ENCODE measurements at regions not wholly inside any gene's neighbourhood (a gene's known extent, or its start where the extent isn't known, plus 50 kb on each side); places are given as distances from the start of the nearest gene placed in this dataset.

DNA sequence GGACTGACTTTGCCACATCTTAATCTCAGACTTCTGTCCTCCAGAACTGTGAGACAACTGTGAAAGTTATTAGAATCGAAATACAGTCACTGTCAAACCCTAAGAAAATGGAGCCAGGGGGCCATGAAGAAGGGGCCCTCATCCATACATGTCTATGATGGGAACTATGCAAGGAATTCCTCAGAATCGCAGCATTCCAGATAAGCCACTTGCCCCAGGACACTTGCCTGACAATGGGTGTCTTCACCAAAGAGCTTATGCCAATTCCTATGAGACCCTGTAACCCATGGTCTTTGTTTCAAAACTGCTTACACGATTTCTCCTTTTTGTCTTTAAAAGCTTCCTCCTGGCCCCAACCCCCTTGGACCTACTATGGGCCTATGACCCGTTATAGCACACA, 90.4 kb upstream of the FOXP4 start:
- Histone ChIP-seq H3K27me3 (ENCODE audit: insufficient read depth) (peaks cover 27% of the 10 kb centered on the region; the same call in 1 of the 2 replicates), H3F3A (replicated peaks; ENCODE audit: insufficient read depth) (no peaks in the 10 kb centered on the region), H3K9me2 (no peaks in the 10 kb centered on the region), H3K27ac (ENCODE audit: low read depth in 2 of 2, low read length in 1 of 2) (no peak overlapping the region), H3K4me1 (ENCODE audit: control insufficient read depth in 1 of 2, insufficient read depth in 2 of 2, low read depth in 1 of 2, low read length in 1 of 2) (peaks cover 0 to 5% of the 10 kb centered on the region in 2 experiments; a peak in 1 of 4 replicates), H3K9ac (no peak overlapping the region), H3K4me2 (no peak overlapping the region), H3K4me3 (ENCODE audit: low read depth in 2 of 2, low read length in 1 of 2) (no peak overlapping the region), H4K20me1 (ENCODE audit: insufficient read depth) (no peaks in the 10 kb centered on the region), H3K36me3 (replicated peaks in 1 of 2; ENCODE audit: control insufficient read depth in 1 of 2, insufficient read depth in 2 of 2, low read length in 1 of 2) (no peaks in the 10 kb centered on the region), H2AFZ (ENCODE audit: low read depth) (no peak overlapping the region), H3K79me2 (ENCODE audit: insufficient read depth) (no peaks in the 10 kb centered on the region), H3K9me3 (no peaks in the 10 kb centered on the region)
- TF ChIP-seq TAF1 (IDR thresholded peaks at IDR 0.05; ENCODE audit: borderline replicate concordance, low read depth, low read length) (no peak), CHD2 (IDR thresholded peaks at IDR 0.05; ENCODE audit: low read length, partially characterized antibody) (no peak), TEAD4 (IDR thresholded peaks at IDR 0.05; ENCODE audit: borderline replicate concordance, insufficient read depth) (no peak), ELF1 (IDR thresholded peaks at IDR 0.05) (no peak), POLR2AphosphoS5 (IDR thresholded peaks at IDR 0.05; ENCODE audit: low read depth, low read length) (no peak), EZH2phosphoT487 (IDR thresholded peaks at IDR 0.05; ENCODE audit: borderline replicate concordance, low read depth) (no peak), TCF12 (IDR thresholded peaks at IDR 0.05) (no peak), EP300 (IDR thresholded peaks at IDR 0.05; ENCODE audit: borderline replicate concordance in 1 of 2, low read depth in 1 of 2, low read length in 1 of 2) (no peak), SIN3A (IDR thresholded peaks at IDR 0.05; ENCODE audit: borderline replicate concordance, low read depth, low read length) (no peak)
- TF ChIP-seq, protein P1, sequence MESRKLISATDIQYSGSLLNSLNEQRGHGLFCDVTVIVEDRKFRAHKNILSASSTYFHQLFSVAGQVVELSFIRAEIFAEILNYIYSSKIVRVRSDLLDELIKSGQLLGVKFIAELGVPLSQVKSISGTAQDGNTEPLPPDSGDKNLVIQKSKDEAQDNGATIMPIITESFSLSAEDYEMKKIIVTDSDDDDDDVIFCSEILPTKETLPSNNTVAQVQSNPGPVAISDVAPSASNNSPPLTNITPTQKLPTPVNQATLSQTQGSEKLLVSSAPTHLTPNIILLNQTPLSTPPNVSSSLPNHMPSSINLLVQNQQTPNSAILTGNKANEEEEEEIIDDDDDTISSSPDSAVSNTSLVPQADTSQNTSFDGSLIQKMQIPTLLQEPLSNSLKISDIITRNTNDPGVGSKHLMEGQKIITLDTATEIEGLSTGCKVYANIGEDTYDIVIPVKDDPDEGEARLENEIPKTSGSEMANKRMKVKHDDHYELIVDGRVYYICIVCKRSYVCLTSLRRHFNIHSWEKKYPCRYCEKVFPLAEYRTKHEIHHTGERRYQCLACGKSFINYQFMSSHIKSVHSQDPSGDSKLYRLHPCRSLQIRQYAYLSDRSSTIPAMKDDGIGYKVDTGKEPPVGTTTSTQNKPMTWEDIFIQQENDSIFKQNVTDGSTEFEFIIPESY (IDR thresholded peaks at IDR 0.05; ENCODE audit: borderline replicate concordance, low read depth) = no peak
- TF ChIP-seq, protein P2, sequence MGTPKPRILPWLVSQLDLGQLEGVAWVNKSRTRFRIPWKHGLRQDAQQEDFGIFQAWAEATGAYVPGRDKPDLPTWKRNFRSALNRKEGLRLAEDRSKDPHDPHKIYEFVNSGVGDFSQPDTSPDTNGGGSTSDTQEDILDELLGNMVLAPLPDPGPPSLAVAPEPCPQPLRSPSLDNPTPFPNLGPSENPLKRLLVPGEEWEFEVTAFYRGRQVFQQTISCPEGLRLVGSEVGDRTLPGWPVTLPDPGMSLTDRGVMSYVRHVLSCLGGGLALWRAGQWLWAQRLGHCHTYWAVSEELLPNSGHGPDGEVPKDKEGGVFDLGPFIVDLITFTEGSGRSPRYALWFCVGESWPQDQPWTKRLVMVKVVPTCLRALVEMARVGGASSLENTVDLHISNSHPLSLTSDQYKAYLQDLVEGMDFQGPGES (IDR thresholded peaks at IDR 0.05; ENCODE audit: low read depth, low read length) = no peak
- TF ChIP-seq, protein P3, sequence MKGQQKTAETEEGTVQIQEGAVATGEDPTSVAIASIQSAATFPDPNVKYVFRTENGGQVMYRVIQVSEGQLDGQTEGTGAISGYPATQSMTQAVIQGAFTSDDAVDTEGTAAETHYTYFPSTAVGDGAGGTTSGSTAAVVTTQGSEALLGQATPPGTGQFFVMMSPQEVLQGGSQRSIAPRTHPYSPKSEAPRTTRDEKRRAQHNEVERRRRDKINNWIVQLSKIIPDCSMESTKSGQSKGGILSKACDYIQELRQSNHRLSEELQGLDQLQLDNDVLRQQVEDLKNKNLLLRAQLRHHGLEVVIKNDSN (IDR thresholded peaks at IDR 0.05; ENCODE audit: borderline replicate concordance, low read depth) = no peak
- ChIA-PET CTCF (interaction anchor here (1.4 to 2.4 kb wide), 5 partner anchors 30 to 227 kb away, joined by 4 to 9 read pairs (median 7); no protein-coding TSS in a partner anchor), POLR2A (no interaction called here)
- WGBS (ENCODE audit: low lambda C conversion rate) = 46% methylated on average over 4 of the region's 4 CpGs
- no peak for DNase-seq

DNA sequence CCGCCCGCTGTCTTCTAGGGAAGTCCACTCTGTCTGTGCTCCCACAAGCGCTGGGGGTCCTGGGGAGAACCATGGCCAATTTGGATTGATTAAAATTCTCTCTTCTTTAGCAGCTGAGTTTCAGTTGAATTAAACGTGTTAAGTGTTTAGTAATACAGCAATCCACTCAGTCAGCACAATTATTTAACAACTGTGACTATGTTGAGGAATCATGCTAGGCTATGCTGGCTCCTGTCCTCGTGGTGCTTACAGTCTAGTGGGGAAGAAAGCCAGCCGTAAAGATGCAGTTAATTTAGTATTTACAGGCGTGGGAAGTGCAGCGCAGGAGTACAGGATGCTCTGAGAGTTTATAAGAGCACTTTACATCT, 88.9 kb upstream of the FOXP4 start:
- no peaks in the 10 kb centered on the region for H3K36me3 ChIP-seq (replicated peaks in 1 of 2; ENCODE audit: control insufficient read depth in 1 of 2, insufficient read depth in 2 of 2, low read length in 1 of 2)
- ChIA-PET CTCF (interaction anchor here (0.9 to 2.4 kb wide), 8 partner anchors 14 to 231 kb away, joined by 3 to 9 read pairs (median 4); no protein-coding TSS in a partner anchor), POLR2A (no interaction called here)
- no peak overlapping the region for H3K4me3 ChIP-seq (ENCODE audit: low read depth in 2 of 2, low read length in 1 of 2)
- H3K9ac ChIP-seq = no peak overlapping the region
- H3F3A ChIP-seq (replicated peaks; ENCODE audit: insufficient read depth) = no peaks in the 10 kb centered on the region
- no peaks in the 10 kb centered on the region; a peak in 1 of 4 replicates for H3K4me1 ChIP-seq (ENCODE audit: control insufficient read depth in 1 of 2, insufficient read depth in 2 of 2, low read depth in 1 of 2, low read length in 1 of 2)
- H3K9me2 ChIP-seq = no peaks in the 10 kb centered on the region
- H3K27me3 ChIP-seq (ENCODE audit: insufficient read depth) = peaks cover 27% of the 10 kb centered on the region; the same call in 1 of the 2 replicates
- H3K9me3 ChIP-seq = no peaks in the 10 kb centered on the region
- no peak for DNase-seq
- H3K27ac ChIP-seq (ENCODE audit: low read depth in 2 of 2, low read length in 1 of 2) = no peak overlapping the region
- H3K4me2 ChIP-seq = no peak overlapping the region
- WGBS (ENCODE audit: low lambda C conversion rate) = 66% methylated on average over 8 of the region's 8 CpGs
- H3K79me2 ChIP-seq (ENCODE audit: insufficient read depth) = no peaks in the 10 kb centered on the region
- H4K20me1 ChIP-seq (ENCODE audit: insufficient read depth) = no peaks in the 10 kb centered on the region
- H2AFZ ChIP-seq (ENCODE audit: low read depth) = no peak overlapping the region
- no peak for TF ChIP-seq NFIC (IDR thresholded peaks at IDR 0.05; ENCODE audit: borderline replicate concordance)
- no peak for TF ChIP-seq GABPA (IDR thresholded peaks at IDR 0.05; ENCODE audit: low read depth)
- TF ChIP-seq MXI1 (IDR thresholded peaks at IDR 0.05; ENCODE audit: low read depth, low read length) = no peak
- TF ChIP-seq FOXM1 (IDR thresholded peaks at IDR 0.05; ENCODE audit: low read depth) = no peak
- TF ChIP-seq, protein P4, sequence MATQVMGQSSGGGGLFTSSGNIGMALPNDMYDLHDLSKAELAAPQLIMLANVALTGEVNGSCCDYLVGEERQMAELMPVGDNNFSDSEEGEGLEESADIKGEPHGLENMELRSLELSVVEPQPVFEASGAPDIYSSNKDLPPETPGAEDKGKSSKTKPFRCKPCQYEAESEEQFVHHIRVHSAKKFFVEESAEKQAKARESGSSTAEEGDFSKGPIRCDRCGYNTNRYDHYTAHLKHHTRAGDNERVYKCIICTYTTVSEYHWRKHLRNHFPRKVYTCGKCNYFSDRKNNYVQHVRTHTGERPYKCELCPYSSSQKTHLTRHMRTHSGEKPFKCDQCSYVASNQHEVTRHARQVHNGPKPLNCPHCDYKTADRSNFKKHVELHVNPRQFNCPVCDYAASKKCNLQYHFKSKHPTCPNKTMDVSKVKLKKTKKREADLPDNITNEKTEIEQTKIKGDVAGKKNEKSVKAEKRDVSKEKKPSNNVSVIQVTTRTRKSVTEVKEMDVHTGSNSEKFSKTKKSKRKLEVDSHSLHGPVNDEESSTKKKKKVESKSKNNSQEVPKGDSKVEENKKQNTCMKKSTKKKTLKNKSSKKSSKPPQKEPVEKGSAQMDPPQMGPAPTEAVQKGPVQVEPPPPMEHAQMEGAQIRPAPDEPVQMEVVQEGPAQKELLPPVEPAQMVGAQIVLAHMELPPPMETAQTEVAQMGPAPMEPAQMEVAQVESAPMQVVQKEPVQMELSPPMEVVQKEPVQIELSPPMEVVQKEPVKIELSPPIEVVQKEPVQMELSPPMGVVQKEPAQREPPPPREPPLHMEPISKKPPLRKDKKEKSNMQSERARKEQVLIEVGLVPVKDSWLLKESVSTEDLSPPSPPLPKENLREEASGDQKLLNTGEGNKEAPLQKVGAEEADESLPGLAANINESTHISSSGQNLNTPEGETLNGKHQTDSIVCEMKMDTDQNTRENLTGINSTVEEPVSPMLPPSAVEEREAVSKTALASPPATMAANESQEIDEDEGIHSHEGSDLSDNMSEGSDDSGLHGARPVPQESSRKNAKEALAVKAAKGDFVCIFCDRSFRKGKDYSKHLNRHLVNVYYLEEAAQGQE (IDR thresholded peaks at IDR 0.05; ENCODE audit: low read depth, low read length) = no peak
- no peak for TF ChIP-seq EP300 (IDR thresholded peaks at IDR 0.05; ENCODE audit: borderline replicate concordance in 1 of 2, low read depth in 1 of 2, low read length in 1 of 2)
- no peak for TF ChIP-seq TAF1 (IDR thresholded peaks at IDR 0.05; ENCODE audit: borderline replicate concordance, low read depth, low read length)
- TF ChIP-seq JUND (IDR thresholded peaks at IDR 0.05) = no peak
- no peak for TF ChIP-seq TEAD4 (IDR thresholded peaks at IDR 0.05; ENCODE audit: borderline replicate concordance, insufficient read depth)
- TF ChIP-seq SIN3A (IDR thresholded peaks at IDR 0.05; ENCODE audit: borderline replicate concordance, low read depth, low read length) = no peak

All from SK-N-SH (cell line).